ENCODE measurements at regions not wholly inside any gene's neighbourhood (a gene's known extent, or its start where the extent isn't known, plus 50 kb on each side); places are given as distances from the start of the nearest gene placed in this dataset.

DNA sequence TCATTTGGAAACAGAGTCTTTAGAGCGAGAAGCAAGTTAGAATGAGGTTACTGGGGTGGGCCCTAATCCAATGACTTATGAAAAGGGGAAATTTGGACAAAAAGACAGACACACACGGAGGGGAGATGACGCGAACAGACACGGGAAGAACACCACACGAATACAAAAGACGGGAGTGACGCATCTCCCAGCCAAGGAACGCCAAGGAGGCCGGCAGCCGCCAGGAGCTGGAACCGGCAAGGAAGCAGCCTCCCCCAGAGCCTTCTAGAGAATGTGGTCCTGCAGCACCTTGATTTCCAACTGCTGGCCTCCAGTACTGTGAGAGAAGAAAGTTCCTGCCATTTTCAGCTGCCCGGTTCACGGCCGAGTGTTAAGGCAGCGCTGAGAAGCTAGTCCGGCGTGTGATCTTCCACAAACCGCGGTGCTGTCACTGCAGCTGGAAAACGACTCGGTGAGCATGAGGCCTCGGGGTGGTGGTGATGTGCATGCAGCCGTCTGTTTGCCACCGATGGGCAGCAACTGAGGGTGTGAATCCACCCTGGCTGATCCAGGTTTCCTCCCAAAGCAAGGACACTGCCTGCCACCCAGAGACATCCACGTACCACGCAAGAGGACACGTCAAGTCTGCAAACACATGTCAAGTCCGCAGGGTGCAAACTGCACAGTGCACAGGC, 124.5 kb downstream of the NCOR2 start:
- no peak for DNase-seq

DNA sequence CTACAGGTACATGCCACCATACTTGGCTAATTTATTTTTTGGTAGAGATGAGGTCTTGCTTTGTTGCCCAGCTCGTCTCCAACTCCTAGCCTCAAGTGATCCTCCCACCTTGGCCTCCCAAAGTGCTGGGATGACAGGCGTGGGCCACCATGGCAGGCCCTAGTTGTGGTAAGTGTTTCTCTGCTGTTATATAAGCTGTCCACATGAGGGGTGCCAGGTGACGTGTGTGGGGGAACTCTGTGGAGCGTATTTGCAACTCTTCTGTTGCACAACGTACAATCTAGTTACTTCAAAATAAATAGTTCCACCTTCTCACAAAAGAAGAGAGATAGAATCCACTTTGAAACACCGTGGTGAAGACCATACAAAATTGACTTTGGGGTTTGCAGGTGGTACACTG, 125.1 kb downstream of the NCOR2 start:
- DNase-seq, result no peak

DNA sequence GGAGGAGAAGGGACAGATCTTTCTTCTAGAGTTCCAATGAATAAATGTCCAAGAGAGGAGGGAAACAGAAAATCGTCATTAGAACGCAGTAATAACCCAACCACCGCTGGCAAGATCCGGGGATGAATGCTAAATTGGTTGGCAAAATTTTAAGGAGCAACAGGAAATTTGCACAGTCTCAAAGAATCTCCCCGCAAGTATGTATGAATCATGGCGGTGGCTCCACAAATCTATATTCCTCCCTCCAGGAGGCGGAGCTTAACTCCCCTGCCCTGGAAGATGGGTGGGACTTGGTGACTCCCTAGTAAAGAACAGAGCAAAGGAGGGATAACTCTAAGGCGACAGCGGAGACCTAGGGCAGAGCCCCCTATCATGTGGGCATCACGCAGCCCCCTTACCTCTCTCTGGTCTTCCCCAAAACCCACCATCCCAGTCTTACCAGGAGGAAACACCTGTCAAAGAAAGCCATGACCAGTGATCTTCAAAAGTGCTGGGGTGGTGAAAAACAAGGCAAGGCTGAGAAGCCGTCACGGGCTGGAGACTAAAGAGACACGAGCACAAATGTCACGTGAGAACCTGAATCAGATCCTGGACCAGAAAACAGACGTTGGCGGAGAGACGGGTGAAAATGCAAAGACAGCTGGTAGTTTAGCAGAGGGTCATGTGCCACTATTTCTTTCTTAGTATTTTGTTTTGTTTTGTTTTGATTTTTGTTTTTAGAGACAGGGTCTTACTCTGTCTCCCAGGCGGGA, 125.8 kb downstream of the NCOR2 start:
- no peak for DNase-seq

DNA sequence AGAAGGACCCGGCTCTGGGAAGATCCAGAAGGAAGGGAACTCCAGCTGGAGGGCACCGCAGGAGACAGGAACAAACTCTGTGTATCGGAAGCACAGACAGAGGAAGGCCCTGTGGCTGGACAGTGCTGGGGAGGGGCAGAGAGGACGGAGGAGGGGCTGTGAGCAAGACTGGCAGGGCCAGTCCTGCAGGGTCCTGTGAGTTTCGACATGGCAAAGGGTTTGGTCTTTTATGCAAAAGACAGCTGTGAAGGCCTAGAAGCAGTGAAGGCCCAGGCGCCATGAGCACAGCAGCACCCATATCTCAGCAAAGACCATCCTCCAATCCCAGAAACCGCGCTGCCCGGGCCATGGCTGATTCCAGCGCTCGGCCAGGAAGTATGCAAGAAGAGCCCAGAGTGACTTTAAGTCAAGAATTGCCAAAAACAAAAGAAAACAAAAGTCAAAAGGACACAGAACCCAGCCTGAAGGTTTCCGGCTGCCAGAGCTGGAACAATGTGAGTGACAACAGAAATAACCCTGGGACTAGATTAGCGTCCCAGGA, 126.5 kb downstream of the NCOR2 start:
- no peak for DNase-seq

DNA sequence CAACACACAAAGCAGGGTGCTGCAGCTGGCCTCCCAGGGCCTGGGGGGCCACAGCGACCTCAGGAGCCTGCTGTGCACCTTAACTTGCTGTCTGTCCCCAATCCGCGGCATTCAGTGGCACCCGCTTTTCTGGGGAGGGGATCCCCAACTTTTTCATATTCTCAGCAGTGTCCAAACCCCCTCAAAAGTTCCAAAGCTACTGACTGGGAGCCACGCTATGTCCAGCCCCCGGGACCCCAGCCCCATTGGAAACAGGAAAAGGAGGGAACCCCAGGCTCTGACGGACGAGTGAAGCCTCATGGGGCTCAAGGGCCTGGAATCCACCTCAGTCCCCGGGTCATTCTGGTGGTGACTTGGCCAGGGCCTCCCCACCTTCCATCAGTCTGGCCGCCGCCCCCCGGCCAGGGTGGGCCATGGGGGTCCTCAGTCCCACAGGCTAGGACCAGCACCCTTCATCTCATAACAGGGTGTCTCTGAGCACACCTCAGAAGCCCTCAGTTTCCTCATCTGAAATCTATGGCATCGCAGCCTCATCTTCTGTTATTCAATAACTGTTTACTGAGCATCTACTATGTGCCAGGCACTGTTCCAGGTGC, 127.3 kb downstream of the NCOR2 start:
- no peak for DNase-seq

DNA sequence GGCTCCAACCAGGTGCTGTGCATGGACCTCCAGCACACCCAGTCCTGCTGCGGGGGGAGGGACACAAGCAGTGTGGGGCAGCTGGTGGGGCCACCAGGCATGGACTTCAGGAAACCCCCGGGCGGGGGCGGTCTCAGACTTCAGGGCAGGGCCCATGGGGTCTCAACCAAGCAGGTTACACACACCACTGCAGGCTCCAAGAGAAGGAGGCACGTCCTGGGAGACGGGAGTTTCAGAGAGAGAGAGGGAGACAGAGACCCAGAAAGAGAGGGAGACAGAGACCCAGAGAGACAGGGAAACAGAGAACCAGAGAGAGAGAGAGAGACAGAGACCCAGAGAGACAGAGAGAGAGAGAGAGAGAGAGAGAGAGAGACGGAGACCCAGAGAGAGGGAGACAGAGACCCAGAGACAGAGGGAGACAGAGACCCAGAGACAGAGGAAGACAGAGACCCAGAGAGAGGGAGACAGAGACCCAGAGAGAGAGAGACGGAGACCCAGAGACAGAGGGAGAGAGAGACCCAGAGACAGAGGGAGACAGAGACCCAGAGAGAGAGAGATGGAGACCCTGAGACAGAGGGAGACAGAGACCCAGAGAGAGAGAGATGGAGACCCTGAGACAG, 128.9 kb downstream of the NCOR2 start:
- DNase-seq, result no peak

DNA sequence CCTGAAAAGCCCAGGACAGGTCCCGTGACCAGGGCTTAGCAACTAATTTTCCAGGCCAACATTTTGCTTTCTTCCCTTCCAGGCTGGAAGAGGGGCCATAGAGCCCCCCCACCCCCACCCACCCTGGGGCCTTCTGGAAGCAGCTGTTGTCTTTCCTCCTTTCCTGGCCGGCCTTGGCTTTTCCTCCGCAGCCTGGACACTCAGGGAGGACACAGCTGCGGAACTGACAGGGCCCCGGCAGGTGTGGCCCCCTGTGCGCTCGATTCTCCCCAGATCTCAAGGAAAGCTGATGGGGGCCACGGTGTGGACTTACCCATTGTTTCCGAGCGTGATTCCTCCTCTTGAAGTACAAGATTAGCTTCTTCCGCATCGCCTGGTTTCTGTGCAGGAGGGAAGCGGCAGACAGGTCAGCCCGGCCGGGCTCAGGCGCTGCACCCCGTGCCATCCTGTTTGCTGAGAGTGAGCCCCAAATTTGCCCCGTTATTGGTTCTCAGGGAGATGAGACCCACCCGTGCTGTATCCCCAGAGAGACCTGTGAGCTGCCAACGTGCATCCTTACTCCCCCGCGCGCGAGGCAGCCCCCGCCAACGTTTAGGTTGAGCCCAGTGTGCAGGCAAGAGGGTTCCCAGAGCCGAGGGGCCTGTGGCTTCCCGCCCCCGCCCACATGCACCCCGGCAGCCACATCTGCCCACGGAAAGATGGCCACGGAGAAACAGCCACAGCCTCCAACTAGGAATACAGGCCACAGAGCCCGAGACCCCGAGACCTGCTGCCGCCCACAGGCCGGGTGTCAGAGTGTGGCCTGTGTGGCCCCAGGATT, 129.6 kb downstream of the NCOR2 start:
- no peak for DNase-seq

DNA sequence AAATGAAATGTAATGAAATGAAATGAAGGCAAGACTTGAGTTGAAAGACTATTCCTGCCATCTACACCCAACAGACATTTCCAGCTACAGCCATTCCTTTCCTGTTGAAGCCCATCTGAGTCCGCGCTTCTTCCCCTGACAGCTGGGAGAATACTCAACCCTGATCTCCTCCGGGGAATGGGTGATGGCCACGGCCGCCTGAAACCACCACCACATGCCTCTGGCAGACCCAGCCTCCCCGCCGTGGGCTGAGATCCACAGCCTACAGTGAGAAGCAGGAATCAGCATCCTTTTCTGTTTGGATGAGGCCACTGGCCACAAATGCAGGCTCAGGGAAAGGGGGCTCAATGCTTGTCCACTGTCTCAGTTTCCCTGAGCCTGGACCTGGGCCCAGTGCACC, 130.3 kb downstream of the NCOR2 start:
- no peak for DNase-seq

DNA sequence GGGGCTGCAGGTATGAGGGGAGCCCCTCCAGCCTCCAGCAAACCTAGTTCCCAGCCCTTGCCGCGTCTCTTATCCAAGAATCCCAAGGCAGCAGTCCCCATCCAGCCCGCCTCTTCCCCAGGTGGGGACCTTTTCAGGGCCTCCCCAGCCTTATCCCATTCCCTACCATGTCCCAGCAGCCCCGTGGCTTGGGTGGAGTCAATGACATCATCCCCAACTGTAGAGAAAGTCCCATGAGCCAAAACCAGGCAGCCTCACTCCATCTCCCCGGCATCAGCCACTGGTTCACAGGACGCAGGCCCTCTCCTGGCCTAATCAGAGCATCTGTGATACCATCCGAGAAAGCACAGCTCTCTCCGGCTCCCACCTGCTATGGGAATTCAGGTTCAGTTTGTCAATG, 131.0 kb downstream of the NCOR2 start:
- no peak for DNase-seq

DNA sequence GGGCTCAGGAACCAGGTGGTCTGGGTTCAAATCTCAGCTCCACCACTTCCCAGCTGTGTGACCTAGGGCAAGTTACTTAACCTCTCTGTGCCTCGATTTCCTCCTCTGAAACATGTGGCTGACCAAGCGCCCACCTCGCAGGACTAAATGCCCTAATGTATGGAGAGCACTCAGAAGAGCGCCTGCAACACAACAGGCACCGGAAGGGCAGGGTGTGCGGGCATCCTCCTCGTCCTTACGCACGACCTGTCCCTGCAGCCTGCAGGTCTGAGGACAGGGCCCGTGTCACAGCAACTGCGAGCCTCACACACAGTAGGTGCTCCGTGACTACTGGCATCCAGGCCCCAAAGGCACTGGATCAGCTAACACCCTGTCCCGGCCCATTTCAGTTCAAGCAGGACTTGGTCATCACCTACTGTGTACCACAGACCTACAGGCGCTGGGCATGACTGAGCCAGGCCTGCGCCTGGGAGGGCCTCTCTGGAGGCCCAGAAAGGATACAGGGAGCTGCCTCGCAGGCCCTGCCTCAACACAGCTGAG, 131.5 kb downstream of the NCOR2 start:
- DNase-seq, result no peak

DNA sequence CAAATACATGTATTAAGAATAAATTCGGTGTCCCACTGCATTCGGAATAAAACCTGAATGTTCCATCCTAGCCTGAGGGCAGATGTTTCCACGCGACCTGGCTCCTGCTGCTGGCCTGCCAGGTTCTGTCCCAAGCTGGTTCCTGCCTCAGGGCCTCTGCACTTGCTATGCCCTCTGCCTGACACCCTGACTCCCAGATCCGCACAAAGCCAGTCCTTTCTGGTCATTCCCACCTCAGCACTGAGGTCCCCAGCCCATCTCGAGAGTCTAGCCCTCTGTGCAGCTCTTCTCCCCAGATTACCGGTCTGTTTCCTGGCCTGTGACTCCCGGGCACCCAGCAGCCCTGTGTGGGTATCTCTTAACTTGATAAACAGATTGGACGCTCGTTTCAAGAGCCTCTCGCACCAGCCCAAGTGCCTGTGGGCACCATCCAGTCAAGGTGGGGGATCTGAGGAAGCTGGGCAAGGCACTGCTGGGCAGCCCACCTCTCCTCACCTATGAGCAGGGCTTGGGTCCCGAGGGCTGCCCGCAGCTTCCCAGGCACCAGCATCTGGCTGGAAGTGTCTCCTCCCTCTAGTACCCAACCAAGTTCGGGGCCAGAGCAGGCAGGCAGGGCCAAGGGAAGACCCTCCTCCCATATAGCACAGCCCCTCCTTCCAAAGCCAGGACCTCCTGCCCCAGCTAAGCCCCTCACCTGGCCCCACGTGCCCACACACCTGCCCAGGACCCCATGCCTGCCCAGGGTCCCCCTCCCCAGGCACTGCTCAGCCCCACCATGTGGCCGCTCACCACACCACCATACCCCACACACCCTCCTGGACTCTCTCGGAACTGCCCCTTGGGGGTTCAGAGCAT, 132.2 kb downstream of the NCOR2 start:
- DNase-seq, result no peak

DNA sequence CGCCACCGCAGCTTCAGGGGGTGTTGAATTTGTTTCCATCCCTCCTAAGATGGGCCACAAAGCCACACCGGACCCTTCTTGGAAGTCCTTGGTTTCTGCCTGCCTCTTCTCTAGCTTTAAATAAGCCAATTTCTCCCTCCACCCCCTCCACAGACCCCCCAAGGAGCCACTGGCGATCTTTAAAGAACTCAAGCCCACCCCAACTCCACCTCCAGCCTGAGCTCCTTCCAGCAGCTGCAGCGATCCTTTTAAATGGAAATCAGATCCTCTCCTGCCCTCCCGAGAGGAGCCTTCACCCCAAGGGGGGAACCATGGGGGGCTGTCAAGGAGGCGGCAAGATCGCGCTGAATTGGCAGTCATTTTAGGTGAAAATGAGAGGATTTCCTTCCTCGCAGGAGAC, 133.1 kb downstream of the NCOR2 start:
- no peak for DNase-seq

DNA sequence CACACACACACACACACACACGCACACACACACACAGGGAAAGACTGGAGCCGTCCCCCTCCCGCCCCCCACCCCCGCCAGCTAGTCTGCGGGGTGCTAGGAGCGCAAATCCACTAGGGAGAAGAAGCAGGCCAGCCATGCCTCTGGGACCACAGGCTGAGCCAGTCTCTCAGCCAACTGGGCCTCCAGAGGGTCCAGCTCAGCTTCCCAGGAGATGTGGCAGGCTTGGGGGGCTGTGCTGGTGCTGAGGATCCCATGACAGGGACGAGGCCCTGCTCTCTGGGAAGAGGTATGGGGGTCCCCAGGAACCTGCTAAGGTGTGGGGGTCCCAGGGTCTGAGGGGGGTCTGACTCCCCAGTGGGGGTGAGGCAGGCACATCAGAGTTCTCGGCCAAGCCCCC, 133.5 kb downstream of the NCOR2 start:
- DNase-seq, result no peak

DNA sequence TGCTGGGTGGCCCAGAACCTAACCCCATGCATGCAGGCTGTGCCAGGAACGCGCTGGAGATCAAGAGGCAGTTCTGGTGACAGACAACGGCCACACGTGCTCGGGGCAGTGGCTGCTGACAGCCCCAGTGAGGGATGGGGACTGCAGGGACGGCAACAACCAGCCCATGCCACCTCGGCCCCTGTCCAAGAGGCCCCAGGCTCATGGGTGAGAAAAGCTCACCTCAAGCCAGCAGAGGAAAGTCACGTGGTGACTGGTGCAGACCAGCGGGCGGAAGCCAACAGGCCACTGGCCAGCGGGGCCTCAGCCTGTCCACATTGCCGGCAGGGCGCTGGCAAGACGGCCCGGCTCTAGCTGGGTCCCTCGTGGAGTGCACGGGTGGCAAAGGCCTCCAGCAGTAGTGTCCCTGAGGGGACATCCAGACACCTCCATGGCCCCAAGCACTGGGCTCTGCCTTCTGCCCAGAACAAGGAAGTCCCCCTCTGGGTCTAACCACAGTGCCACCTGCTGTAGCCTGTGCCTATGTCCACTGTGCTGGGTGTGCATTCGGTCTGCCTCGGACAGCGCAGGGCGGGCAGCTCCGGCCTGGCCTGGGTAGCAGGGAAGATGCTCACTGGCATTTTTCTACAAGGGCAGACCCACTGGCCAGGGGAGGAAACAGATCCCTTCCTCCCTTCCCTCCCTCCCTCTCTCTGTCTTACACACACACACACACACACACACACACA, 134.1 kb downstream of the NCOR2 start:
- no peak for DNase-seq

DNA sequence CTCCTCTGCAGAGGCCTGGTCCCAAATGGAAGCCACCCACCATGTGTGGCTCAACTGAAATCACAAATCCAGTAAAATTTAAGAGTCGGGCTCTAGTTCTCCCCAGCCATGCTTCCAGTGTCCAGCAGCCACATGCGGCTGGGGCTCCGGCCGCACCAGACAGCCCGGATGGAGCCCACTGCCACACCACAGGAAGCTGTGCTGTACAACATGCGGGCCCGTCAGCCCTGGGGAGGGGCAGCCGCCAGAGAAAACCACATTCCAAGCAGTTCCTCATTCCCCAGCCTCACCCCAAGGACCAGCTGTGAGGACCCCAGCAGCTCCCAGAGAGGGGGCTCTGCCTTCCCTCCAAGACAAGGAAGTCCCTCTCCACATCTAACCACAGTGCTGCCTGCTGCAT, 135.0 kb downstream of the NCOR2 start:
- DNase-seq, result no peak

DNA sequence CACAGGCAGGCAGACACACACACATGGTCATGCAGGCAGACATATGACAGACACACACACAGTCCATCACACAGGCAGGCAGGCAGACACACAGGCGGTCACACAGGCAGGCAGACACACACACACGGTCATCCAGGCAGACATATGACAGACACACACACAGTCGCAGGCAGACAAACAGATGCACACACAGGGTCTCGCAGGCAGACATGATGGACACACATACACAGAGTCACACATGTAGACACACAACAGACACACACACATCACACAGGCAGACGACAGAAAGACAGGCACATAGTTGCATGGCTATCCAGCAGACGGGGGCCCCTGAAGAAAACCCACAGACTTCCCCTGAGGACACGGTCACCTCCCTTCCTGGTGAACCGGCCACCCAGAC, 135.4 kb downstream of the NCOR2 start:
- no peak for DNase-seq

DNA sequence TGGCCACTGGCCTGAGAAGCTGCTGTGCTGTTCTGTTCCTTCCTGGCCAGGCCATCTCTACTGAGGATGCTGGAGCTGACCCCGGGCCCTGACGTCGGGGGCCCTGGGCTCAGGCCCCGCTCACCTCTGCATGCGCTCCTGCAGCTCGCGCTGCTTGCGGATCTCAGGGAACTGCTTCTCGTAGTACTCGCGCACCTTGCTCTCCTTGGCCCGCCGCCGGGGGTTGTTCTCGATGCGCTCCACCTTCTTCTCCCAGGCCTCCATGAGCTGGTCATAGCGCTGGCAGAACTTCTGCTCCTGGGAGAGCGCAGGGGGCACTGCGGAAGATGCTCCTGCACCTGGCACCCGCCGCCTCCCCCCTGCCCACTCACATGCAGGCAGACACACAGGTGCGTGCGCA, 135.6 kb downstream of the RFLNA start:
- no peak for DNase-seq

DNA sequence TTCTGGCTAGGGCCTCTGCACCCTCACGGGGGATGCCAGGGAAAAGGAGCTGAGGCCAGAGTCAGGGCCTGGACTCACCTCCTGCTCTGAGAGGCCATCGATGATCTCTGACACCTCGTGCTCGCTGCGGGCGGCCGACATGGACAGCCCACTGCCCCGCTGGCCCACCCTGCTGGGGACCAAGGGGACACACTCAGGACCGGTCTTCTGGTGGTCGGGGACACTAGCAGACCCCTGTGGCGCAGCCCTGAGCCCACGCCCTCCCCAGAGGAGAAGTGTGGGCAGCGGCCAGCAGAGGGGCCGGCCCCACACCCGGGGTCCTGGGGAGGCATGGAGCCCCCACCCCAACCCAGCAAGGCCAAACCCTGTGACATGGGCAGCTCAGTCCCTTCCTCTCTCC, 134.6 kb downstream of the RFLNA start:
- no peak for DNase-seq

DNA sequence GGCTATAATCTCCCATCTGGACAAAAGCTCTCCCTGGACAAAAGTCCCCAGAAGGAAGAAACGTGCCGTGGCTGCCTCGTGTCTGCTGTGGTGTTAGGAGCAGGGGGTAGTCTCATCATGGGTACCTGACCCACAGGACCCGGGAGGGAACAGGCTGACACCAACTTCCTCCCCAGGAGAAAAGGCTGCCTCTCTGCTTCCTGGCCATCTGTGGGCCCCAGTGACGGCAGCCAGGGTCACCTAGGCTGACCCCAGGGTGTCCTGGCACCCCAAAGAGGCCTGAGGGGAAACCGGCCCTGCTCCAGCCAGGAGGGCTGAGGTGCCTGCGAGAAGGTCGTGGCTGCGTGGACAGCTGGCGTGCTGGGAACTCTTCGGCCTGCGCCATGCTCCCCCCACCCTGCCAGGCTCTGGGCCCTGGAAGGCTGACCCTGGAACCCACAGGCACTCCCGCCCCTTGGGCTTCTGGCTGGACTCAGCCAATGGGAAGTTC, 133.9 kb downstream of the RFLNA start:
- no peak for DNase-seq

DNA sequence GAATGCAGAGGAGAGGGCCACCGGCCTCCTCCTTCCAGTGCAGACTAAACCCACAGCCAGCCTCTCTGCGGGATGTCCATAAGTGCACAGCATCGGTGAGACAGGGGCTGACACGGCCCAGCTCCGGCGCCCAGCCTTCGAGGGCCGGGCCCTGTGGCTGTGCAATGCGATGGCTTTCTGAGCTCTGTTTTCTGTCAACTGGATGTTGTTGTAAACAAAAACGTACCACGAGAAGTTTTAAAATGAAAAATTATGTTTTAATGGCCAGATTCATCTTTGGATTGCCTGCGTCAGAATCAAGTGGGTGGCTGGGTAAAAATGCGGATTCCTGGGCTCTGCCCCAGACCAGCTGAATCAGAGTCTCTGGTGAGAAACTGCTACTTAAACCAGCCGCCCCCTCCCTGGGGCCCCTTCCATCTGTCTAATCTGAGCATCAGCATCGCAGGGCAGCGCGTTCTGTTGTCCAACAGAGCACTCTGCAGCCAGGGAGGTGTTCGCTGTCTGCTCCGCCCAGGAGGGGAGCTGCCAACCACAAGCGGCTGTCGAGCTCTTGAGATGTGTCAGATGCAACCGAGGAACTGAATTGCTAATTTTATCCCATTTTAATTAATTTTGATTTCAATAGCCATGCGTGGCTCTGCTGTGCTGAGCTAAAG, 133.4 kb downstream of the RFLNA start:
- no peak for DNase-seq

Measured in NCI-H1105 (cell line).